H1 (cell line): ENCODE measurements at regions not wholly inside any gene's neighbourhood (a gene's known extent, or its start where the extent isn't known, plus 50 kb on each side); places are given as distances from the start of the nearest gene placed in this dataset.

ENCODE experiments used
- CTCF ChIA-PET: fragments of 300-600 bp; sonication (Branson Sonifier 250); formaldehyde crosslinking; loops from one replicate; lab custom pipeline; 2021; ENCODE audit not compliant: partially characterized antibody; lab: Charles Lee
- POLR2A ChIA-PET: fragments of 300-600 bp; sonication (Branson Sonifier 250); formaldehyde crosslinking; loops from one replicate; lab custom pipeline; 2021; ENCODE audit warnings: inconsistent platforms; ENCODE audit not compliant: partially characterized antibody; lab: Charles Lee
- DNase-seq, 2 experiments: peaks; one replicate each; pipeline versions ENCODE4 v3.0.0 to v3.0.0-alpha.2; 2010 to 2022; ENCODE audit warnings: low spot score in 2 of 2, low read depth in 1 of 2, mixed read lengths in 1 of 2
- FAIRE-seq: peaks from 2 replicates; lab custom pipeline; 2011; peaks lifted over from hg19 to GRCh38; lab: Jason Lieb, UNC
- H2AFZ ChIP-seq: 2 replicates; pipeline ENCODE4 v1.8.1; 2012; ENCODE audit warnings: low read length, inconsistent platforms
- H2AK5ac ChIP-seq: 2 replicates; pipeline ENCODE4 v1.6.1; 2013; ENCODE audit warnings: low read depth, low read length
- H2BK120ac ChIP-seq: replicated peaks from 2 replicates; pipeline ENCODE3; 2013; ENCODE audit warnings: low read depth, low read length, inconsistent platforms
- H2BK12ac ChIP-seq: 2 replicates; pipeline ENCODE4 v1.6.1; 2013; ENCODE audit warnings: low read depth, low read length
- H2BK15ac ChIP-seq: 2 replicates; pipeline ENCODE4 v1.6.1; 2013; ENCODE audit warnings: low read length
- H2BK20ac ChIP-seq: 2 replicates; pipeline ENCODE4 v1.6.1; 2013; ENCODE audit warnings: low read length
- H2BK5ac ChIP-seq: 2 replicates; pipeline ENCODE4 v1.6.1; 2013; ENCODE audit warnings: low read depth, low read length
- H3K14ac ChIP-seq: 2 replicates; pipeline ENCODE4 v1.6.1; 2013; ENCODE audit warnings: inconsistent platforms; ENCODE audit not compliant: insufficient read length
- H3K18ac ChIP-seq: 2 replicates; pipeline ENCODE4 v1.6.1; 2013; ENCODE audit warnings: low read length; ENCODE audit errors: extremely low read depth
- H3K23ac ChIP-seq: 2 replicates; pipeline ENCODE4 v1.6.1; 2013; ENCODE audit warnings: inconsistent platforms; ENCODE audit not compliant: insufficient read length
- H3K23me2 ChIP-seq: 2 replicates; pipeline ENCODE4 v1.6.1; 2013; ENCODE audit warnings: low read depth, low read length
- H3K27ac ChIP-seq: 2 replicates; pipeline ENCODE4 v1.6.1; 2011; ENCODE audit warnings: low read depth, low read length, inconsistent platforms
- H3K27me3 ChIP-seq, 4 experiments: replicated peaks in 1 of 4; 1 replicate in 1 of 4; 2 replicates in 3 of 4; pipeline versions ENCODE4 v1.6.1 to v1.8.1; 2011 to 2013; ENCODE audit warnings: low read length in 3 of 4, mild to moderate bottlenecking in 3 of 4, inconsistent platforms in 2 of 4, mixed read lengths in 2 of 4, moderate library complexity in 1 of 4; ENCODE audit not compliant: control insufficient read depth in 3 of 4, insufficient read depth in 3 of 4; ENCODE audit errors: extremely low read depth in 1 of 4
- H3K36me3 ChIP-seq, 4 experiments: 2 replicates each; pipeline versions ENCODE4 v1.6.1 to v1.8.1; 2011 to 2013; ENCODE audit warnings: mild to moderate bottlenecking in 4 of 4, low read length in 3 of 4, moderate library complexity in 2 of 4, control low read depth in 1 of 4, inconsistent platforms in 1 of 4; ENCODE audit not compliant: insufficient read depth in 4 of 4, control insufficient read depth in 2 of 4
- H3K4ac ChIP-seq: replicated peaks from 2 replicates; pipeline ENCODE3; 2013; ENCODE audit warnings: low read length, low read depth, mixed read lengths, inconsistent platforms; ENCODE audit not compliant: insufficient read length
- H3K4me1 ChIP-seq, 4 experiments: replicated peaks in 1 of 4; 1 replicate in 1 of 4; 2 replicates in 3 of 4; pipeline versions ENCODE4 v1.6.1 to v1.8.1; 2011 to 2013; ENCODE audit warnings: low read length in 3 of 4, inconsistent platforms in 2 of 4, mixed read lengths in 1 of 4; ENCODE audit not compliant: insufficient read depth in 4 of 4, control insufficient read depth in 3 of 4
- H3K4me2 ChIP-seq, 2 experiments: 2 replicates each; pipeline versions ENCODE4 v1.6.1 to v1.8.1; 2011 to 2013; ENCODE audit warnings: low read depth in 2 of 2, low read length in 2 of 2, control low read depth in 1 of 2, inconsistent platforms in 1 of 2, mild to moderate bottlenecking in 1 of 2; ENCODE audit not compliant: insufficient read depth in 1 of 2
- H3K4me3 ChIP-seq, 4 experiments: fragments of 200-600, 300-600 bp in 1 of 4; sonication (generic), shearing (Covaris generic), sonication (Bioruptor Twin) in 1 of 4; 2 replicates each; pipeline versions ENCODE4 v1.5.1 to v1.8.1; 2011 to 2016; ENCODE audit warnings: low read length in 4 of 4, low read depth in 3 of 4, control low read depth in 2 of 4, inconsistent platforms in 2 of 4, mild to moderate bottlenecking in 2 of 4, mixed read lengths in 1 of 4, moderate library complexity in 1 of 4; ENCODE audit not compliant: insufficient read depth in 2 of 4; ENCODE audit errors: extremely low read depth in 1 of 4
- H3K56ac ChIP-seq: replicated peaks from 2 replicates; pipeline ENCODE3; 2013; ENCODE audit warnings: low read depth, mild to moderate bottlenecking, mixed read lengths, low read length, inconsistent platforms; ENCODE audit not compliant: insufficient read length
- H3K79me1 ChIP-seq: 2 replicates; pipeline ENCODE4 v1.6.1; 2013; ENCODE audit warnings: low read depth, low read length, control low read depth
- H3K79me2 ChIP-seq, 2 experiments: 2 replicates each; pipeline versions ENCODE4 v1.6.1 to v1.8.1; 2012 to 2013; ENCODE audit warnings: low read length in 2 of 2, mild to moderate bottlenecking in 2 of 2, inconsistent platforms in 1 of 2; ENCODE audit not compliant: insufficient read depth in 2 of 2, control insufficient read depth in 1 of 2
- H3K9ac ChIP-seq, 4 experiments: replicated peaks in 1 of 4; 1 replicate in 1 of 4; 2 replicates in 3 of 4; pipeline versions ENCODE4 v1.6.1 to v1.8.1; 2011 to 2013; ENCODE audit warnings: low read depth in 3 of 4, low read length in 3 of 4, control low read depth in 2 of 4, mild to moderate bottlenecking in 2 of 4, moderate library complexity in 2 of 4, inconsistent platforms in 1 of 4; ENCODE audit errors: extremely low read depth in 1 of 4
- H3K9me3 ChIP-seq, 2 experiments: 2 replicates each; pipeline versions ENCODE4 v1.6.1 to v1.8.1; 2012 to 2013; ENCODE audit warnings: mild to moderate bottlenecking in 2 of 2, moderate library complexity in 2 of 2, control low read depth in 1 of 2, inconsistent platforms in 1 of 2, low read depth in 1 of 2, low read length in 1 of 2, mixed read lengths in 1 of 2; ENCODE audit not compliant: insufficient read depth in 2 of 2
- H4K20me1 ChIP-seq, 2 experiments: replicated peaks in 1 of 2; 2 replicates each; pipeline versions ENCODE3 to v1.8.1; 2011 to 2013; ENCODE audit warnings: inconsistent platforms in 2 of 2, low read length in 2 of 2, mild to moderate bottlenecking in 1 of 2; ENCODE audit not compliant: insufficient read depth in 2 of 2, control insufficient read depth in 1 of 2
- H4K5ac ChIP-seq: 2 replicates; pipeline ENCODE4 v1.6.1; 2013; ENCODE audit warnings: low read length, low read depth, mixed read lengths, inconsistent platforms; ENCODE audit not compliant: insufficient read length
- H4K8ac ChIP-seq: 2 replicates; pipeline ENCODE4 v1.8.0; 2013; ENCODE audit warnings: mild to moderate bottlenecking, moderate library complexity, low read length, inconsistent platforms; ENCODE audit not compliant: insufficient read depth; ENCODE audit errors: extremely low read depth
- H4K91ac ChIP-seq: replicated peaks from 2 replicates; pipeline ENCODE3; 2013; ENCODE audit warnings: low read length, mixed read lengths, inconsistent platforms; ENCODE audit not compliant: insufficient read length
- ASH2L ChIP-seq: fragments of 200-600, 300-600 bp; sonication (generic); IDR thresholded peaks from one replicate; pipeline ENCODE4 v1.7.1; 2017; ENCODE audit warnings: low read length
- CHD2 ChIP-seq: IDR thresholded peaks from 2 replicates; pipeline ENCODE4 v1.6.1; 2012; ENCODE audit warnings: low read length, improper control_type of control experiment
- E2F6 ChIP-seq: IDR thresholded peaks from 2 replicates; pipeline ENCODE4 v1.6.1; 2012; ENCODE audit warnings: inconsistent platforms
- HDAC2 ChIP-seq, 2 experiments: fragments of 300-600 bp in 1 of 2; sonication (generic) in 1 of 2; IDR thresholded peaks; 2 replicates each; pipeline ENCODE4 v1.6.1; 2011 to 2012; ENCODE audit warnings: low read depth in 2 of 2, low read length in 2 of 2, mild to moderate bottlenecking in 2 of 2, moderate library complexity in 2 of 2, borderline replicate concordance in 1 of 2, inconsistent platforms in 1 of 2
- JUN ChIP-seq: IDR thresholded peaks from 2 replicates; pipeline ENCODE4 v1.6.1; 2011; ENCODE audit warnings: low read depth, mild to moderate bottlenecking, improper control_type of control experiment, low read length
- PHF8 ChIP-seq: fragments of 200-600 bp; sonication (generic); conservative IDR thresholded peaks from 2 replicates; pipeline ENCODE4 v1.7.1; 2012; ENCODE audit warnings: low read depth, mild to moderate bottlenecking, inconsistent platforms, low read length, moderate library complexity
- RBBP5 ChIP-seq: IDR thresholded peaks from 2 replicates; pipeline ENCODE4 v1.7.1; 2012; ENCODE audit warnings: low read depth, mild to moderate bottlenecking, inconsistent platforms, low read length, moderate library complexity, borderline replicate concordance
- RXRA ChIP-seq: IDR thresholded peaks from 2 replicates; pipeline ENCODE4 v1.6.1; 2011; ENCODE audit warnings: low read depth, mild to moderate bottlenecking, low read length, moderate library complexity; ENCODE audit not compliant: insufficient read depth
- WGBS, 2 experiments: shearing (Covaris generic) in 1 of 2; methylation state at CpG; one replicate each; pipeline versions ENCODE4 v1.1.6 to v1.1.7; 2013 to 2015; ENCODE audit warnings: low lambda C conversion rate in 2 of 2, mixed read lengths in 2 of 2, inconsistent platforms in 1 of 2, low coverage in 1 of 2, missing lambda C conversion rate in 1 of 2; ENCODE audit not compliant: insufficient replicate concordance in 2 of 2, insufficient coverage in 1 of 2, insufficient read length in 1 of 2; ENCODE audit errors: extremely low coverage in 1 of 2, missing lambda C conversion rate in 1 of 2; 5-methylcytosine and 5-hydroxymethylcytosine counted together

- H3K79me2 ChIP-seq, result no peaks in the 10 kb centered on the region
- H3K79me1 ChIP-seq, result no peaks in the 10 kb centered on the region
- H2AK5ac ChIP-seq, result no peak overlapping the region
- H3K4me1 ChIP-seq, result peaks cover 0 to 3% (median 3%) of the 10 kb centered on the region in 4 experiments; a peak in 4 of 7 replicates
- 63% methylated on average over 1 of the region's 1 CpG; no CpG with 5 or more reads in 1 of the 2 experiments for WGBS, 2 experiments
- no peak overlapping the region for H2BK20ac ChIP-seq
- no peak overlapping the region for H4K8ac ChIP-seq
- CTCF ChIA-PET, result interaction anchor here (1.2 kb wide), 1 partner anchor 41 kb away, joined by 3 read pairs; no protein-coding TSS in a partner anchor
- no peak overlapping the region for H3K18ac ChIP-seq
- H3K56ac ChIP-seq, result no peak overlapping the region
- no peak overlapping the region for H4K91ac ChIP-seq
- no peak overlapping the region for H2BK120ac ChIP-seq
- H3K9me3 ChIP-seq, result no peaks in the 10 kb centered on the region
- no peak overlapping the region for H3K4ac ChIP-seq
- H3K9ac ChIP-seq, result no peak overlapping the region
- FAIRE-seq (no peak), DNase-seq (no peak)
- H2BK15ac ChIP-seq, result no peak overlapping the region
- peak overlapping the region; percentile 61; the same call in 1 of the 2 replicates for H2AFZ ChIP-seq
- H3K14ac ChIP-seq, result no peak overlapping the region
- no peak overlapping the region for H2BK5ac ChIP-seq
- no peaks in the 10 kb centered on the region for H3K27me3 ChIP-seq
- no peaks in the 10 kb centered on the region for H4K20me1 ChIP-seq
- H2BK12ac ChIP-seq, result no peak overlapping the region
- no peak overlapping the region for H3K4me2 ChIP-seq
- H3K4me3 ChIP-seq, result no peak overlapping the region
- H3K27ac ChIP-seq, result no peak overlapping the region
- TF ChIP-seq PHF8, result no peak
- no peak for TF ChIP-seq ASH2L
- no peak for TF ChIP-seq JUN
- no peak for TF ChIP-seq HDAC2 (IDR thresholded peaks at IDR 0.05; ENCODE audit: borderline replicate concordance in 1 of 2, low read depth in 2 of 2, low read length in 2 of 2)
- no peak for TF ChIP-seq RXRA
- TF ChIP-seq CHD2, result no peak
- TF ChIP-seq RBBP5, result no peak
- no peak for TF ChIP-seq E2F6
- TF ChIP-seq, all 59 proteins: peak for 0
- Histone ChIP-seq H3K36me3 (no peaks in the 10 kb centered on the region), H4K5ac (no peak overlapping the region), H3K23ac (no peak overlapping the region), H3K23me2 (no peaks in the 10 kb centered on the region; the same call in 1 of the 2 replicates)
- POLR2A ChIA-PET, result no interaction called here
Observed at GRCh38 chr13:33411312-33411711, 125.8 kb upstream of the STARD13 start.
